ENCODE measurements at regions not wholly inside any gene's neighbourhood (a gene's known extent, or its start where the extent isn't known, plus 50 kb on each side); places are given as distances from the start of the nearest gene placed in this dataset.
"Not testable (repeated sequence)": the region's sequence is repeated elsewhere in the genome, so short reads cannot be mapped to it uniquely, and the experiment has no call there.

DNA sequence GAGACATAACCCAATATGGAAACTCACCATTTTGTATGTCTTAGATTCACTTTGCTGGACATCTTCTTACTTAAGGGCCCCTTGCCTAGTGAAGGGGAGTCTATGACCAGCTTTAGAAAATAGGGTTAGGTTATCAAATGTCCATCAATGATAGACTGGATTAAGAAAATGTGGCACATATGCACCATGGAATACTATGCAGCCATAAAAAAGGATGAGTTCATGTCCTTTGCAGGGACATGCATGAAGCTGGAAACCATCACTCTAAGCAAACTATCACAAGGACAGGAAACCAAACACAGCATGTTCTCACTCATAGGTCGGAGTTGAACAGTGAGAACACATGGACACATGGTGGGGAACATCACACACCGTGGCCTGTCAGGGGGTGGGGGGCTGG is 301.8 kb upstream of the TBL1XR1 start:
- TF ChIP-seq, protein P1, sequence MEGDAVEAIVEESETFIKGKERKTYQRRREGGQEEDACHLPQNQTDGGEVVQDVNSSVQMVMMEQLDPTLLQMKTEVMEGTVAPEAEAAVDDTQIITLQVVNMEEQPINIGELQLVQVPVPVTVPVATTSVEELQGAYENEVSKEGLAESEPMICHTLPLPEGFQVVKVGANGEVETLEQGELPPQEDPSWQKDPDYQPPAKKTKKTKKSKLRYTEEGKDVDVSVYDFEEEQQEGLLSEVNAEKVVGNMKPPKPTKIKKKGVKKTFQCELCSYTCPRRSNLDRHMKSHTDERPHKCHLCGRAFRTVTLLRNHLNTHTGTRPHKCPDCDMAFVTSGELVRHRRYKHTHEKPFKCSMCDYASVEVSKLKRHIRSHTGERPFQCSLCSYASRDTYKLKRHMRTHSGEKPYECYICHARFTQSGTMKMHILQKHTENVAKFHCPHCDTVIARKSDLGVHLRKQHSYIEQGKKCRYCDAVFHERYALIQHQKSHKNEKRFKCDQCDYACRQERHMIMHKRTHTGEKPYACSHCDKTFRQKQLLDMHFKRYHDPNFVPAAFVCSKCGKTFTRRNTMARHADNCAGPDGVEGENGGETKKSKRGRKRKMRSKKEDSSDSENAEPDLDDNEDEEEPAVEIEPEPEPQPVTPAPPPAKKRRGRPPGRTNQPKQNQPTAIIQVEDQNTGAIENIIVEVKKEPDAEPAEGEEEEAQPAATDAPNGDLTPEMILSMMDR (conservative IDR thresholded peaks at IDR 0.05; ENCODE audit: low read depth, low read length), result not testable (repeated sequence)
- TF ChIP-seq EZH2phosphoT487 (IDR thresholded peaks at IDR 0.05; ENCODE audit: borderline replicate concordance, low read length); EZH2 (IDR thresholded peaks at IDR 0.05; ENCODE audit: low read length, unreplicated experiment): not testable (repeated sequence)

All from PC-3 (cell line).